ENCODE measurements at regions not wholly inside any gene's neighbourhood (a gene's known extent, or its start where the extent isn't known, plus 50 kb on each side); places are given as distances from the start of the nearest gene placed in this dataset.

DNA sequence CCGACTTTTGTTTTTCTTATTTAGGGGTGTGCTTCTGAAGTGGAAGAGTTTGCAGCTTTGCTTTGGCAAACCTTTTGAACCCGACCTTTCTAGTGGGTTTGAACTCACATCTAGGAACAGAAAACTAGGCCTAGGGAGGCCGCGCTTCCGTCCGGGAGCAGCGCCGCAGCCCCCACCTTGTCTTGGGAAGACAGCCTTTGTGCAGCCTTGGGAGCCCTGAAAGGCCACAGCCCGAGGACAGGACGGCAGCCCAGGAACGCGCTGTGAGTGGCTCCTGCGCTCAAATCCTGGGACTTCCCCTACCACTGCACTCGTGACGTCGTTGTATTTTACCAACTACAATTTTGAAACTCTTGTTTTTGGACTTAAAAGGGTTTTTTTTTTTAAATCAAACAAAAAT, 53.7 kb upstream of the ZNF267 start:
- Histone ChIP-seq H3K36me3 (ENCODE audit: control insufficient read depth, insufficient read depth, low read length) (no peaks in the 10 kb centered on the region), H3K27me3 (ENCODE audit: control insufficient read depth, insufficient read depth, low read length) (no peaks in the 10 kb centered on the region), H3K4me3 (ENCODE audit: low read depth, low read length) (no peak overlapping the region)
- TF ChIP-seq CTCF (IDR thresholded peaks at IDR 0.05; ENCODE audit: insufficient read depth, low read length, severe bottlenecking) = no peak
- FAIRE-seq = no peak
- DNase-seq (ENCODE audit: low read depth) = no peak
